A549 (cell line): ENCODE measurements at regions not wholly inside any gene's neighbourhood (a gene's known extent, or its start where the extent isn't known, plus 50 kb on each side); places are given as distances from the start of the nearest gene placed in this dataset.

Experiments used
- ATAC-seq, 2 experiments: fragments of 200-7000 bp in 1 of 2; fragments of >200 bp in 1 of 2; cut with Nextera tagmentation in 1 of 2; cut with Tn5 transposase in 1 of 2; 3 replicates each; pipeline versions ENCODE4 v1.8.0 to v1.9.1; 2018 to 2020; ENCODE audit warnings: mild to moderate bottlenecking in 1 of 2, moderate library complexity in 1 of 2
- CTCF ChIA-PET: fragments of 300-600 bp; sonication (Branson Sonifier 250); formaldehyde crosslinking; extraction: SDS; loops from one replicate; lab custom pipeline; 2021; ENCODE audit warnings: antibody characterized with exemption, inconsistent platforms; lab: Yijun Ruan, JAX
- POLR2A ChIA-PET: fragments of 350-600 bp; formaldehyde crosslinking; extraction: SDS; loops from one replicate; lab custom pipeline; 2021; ENCODE audit warnings: antibody characterized with exemption, inconsistent platforms; lab: Yijun Ruan, JAX
- DNase-seq, 2 experiments: peaks; one replicate each; pipeline versions ENCODE4 v3.0.0 to v3.0.0-alpha.2; 2011 to 2016; ENCODE audit warnings: low read depth in 1 of 2, low spot score in 1 of 2
- FAIRE-seq: peaks from 2 replicates; lab custom pipeline; 2011; peaks lifted over from hg19 to GRCh38; lab: Jason Lieb, UNC
- H3K27ac ChIP-seq, 2 experiments: fragments of >200 bp; sonication (Bioruptor Twin); formaldehyde crosslinking; 3 replicates each; pipeline ENCODE4 v1.5.1; 2016 to 2017
- H3K4me1 ChIP-seq: fragments of >200 bp; sonication (Bioruptor Twin); formaldehyde crosslinking; 3 replicates; pipeline ENCODE4 v1.6.1; 2016
- H3K4me2 ChIP-seq: fragments of >200 bp; sonication (Bioruptor Twin); formaldehyde crosslinking; 3 replicates; pipeline ENCODE4 v1.6.1; 2016
- H3K4me3 ChIP-seq: fragments of >200 bp; sonication (Bioruptor Twin); formaldehyde crosslinking; 3 replicates; pipeline ENCODE4 v1.5.1; 2016
- H3K9me3 ChIP-seq: fragments of >200 bp; sonication (Bioruptor Twin); formaldehyde crosslinking; 3 replicates; pipeline ENCODE4 v1.6.1; 2016
- MAFK ChIP-seq: fragments of 450-650 bp; IDR thresholded peaks from 2 replicates; pipeline ENCODE4 v1.6.1; 2014; ENCODE audit not compliant: partially characterized antibody
- NR3C1 ChIP-seq: fragments of >200 bp; sonication (Bioruptor Twin); formaldehyde crosslinking; IDR thresholded peaks from 3 replicates; pipeline ENCODE4 v1.6.1; 2017
- RFX5 ChIP-seq: fragments of 450-650 bp; IDR thresholded peaks from 2 replicates; pipeline ENCODE4 v1.7.1; 2014; ENCODE audit warnings: antibody characterized with exemption, mild to moderate bottlenecking, moderate library complexity
- WGBS: methylation state at CpG from one replicate; pipeline ENCODE4 v1.1.6; 2017; ENCODE audit errors: missing lambda C conversion rate; 5-methylcytosine and 5-hydroxymethylcytosine counted together
- TF ChIP-seq, protein P1 (sequence below): fragments of 450-650 bp; IDR thresholded peaks from 2 replicates; pipeline ENCODE4 v1.6.1; 2014; ENCODE audit warnings: antibody characterized with exemption
- TF ChIP-seq, protein P2 (sequence below): fragments of 200-600 bp; sonication (generic); IDR thresholded peaks from 2 replicates; pipeline ENCODE4 v1.6.1; 2016; ENCODE audit warnings: antibody characterized with exemption, mild to moderate bottlenecking, moderate library complexity
- TF ChIP-seq, protein P3 (sequence below): fragments of 250-450 bp; sonication (Bioruptor Pico); IDR thresholded peaks from 2 replicates; pipeline ENCODE4 v1.5.0; 2020; ENCODE audit warnings: low read depth, mild to moderate bottlenecking, moderate library complexity
- TF ChIP-seq, protein P4 (sequence below): IDR thresholded peaks from 2 replicates; pipeline ENCODE4 v1.6.1; 2012; ENCODE audit warnings: low read depth, borderline replicate concordance
- TF ChIP-seq, protein P5 (sequence below): fragments of >200 bp; sonication (Bioruptor Twin); formaldehyde crosslinking; IDR thresholded peaks from 3 replicates; pipeline ENCODE4 v1.5.1; 2016
- TF ChIP-seq, protein P6 (sequence below): IDR thresholded peaks from 2 replicates; pipeline ENCODE4 v1.6.1; 2012

DNA sequence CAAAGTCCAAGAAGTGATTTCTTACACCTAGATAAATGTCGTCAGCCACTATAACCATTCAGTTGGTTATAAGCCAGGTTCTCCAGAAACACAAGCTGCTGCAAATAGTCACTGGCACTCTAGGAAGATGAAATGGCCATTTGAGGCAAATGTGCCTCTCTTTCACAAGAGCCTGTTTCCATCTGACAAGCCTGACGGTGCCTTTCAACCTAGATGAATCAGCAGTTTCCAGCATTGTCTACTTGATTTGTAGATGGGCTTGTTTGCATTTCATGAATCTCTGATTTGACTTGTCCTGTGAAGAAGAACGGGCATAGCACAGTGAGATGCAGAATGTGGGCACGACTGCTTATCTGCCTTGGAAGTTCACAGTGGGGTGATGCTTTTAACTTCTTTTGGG, 327.2 kb downstream of the LMO7 start:
- WGBS: 60% methylated on average over 4 of the region's 4 CpGs
- peak in 1 of 2 experiments; percentile 31 for DNase-seq

DNA sequence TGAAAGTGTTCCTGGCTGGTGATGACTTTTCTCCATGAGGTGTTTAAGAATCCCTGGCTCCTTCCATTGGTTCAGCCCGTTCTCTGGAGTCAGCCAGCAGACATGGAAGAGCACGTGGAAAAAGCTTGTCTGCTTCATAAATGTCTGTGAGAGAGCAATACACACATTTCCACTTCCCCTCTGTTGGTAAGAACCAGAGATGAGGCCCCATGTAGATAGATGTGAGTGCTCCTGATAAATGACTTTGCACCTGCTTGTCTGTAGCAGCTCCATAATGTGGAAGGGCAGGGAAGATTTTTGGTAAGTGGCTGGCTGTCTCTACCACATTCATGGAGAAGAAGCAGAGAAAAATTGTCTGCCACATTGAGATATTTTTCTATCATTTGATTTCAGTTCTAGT, 325.8 kb downstream of the LMO7 start:
- TF ChIP-seq, protein P1, sequence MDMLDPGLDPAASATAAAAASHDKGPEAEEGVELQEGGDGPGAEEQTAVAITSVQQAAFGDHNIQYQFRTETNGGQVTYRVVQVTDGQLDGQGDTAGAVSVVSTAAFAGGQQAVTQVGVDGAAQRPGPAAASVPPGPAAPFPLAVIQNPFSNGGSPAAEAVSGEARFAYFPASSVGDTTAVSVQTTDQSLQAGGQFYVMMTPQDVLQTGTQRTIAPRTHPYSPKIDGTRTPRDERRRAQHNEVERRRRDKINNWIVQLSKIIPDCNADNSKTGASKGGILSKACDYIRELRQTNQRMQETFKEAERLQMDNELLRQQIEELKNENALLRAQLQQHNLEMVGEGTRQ: no peak
- TF ChIP-seq, protein P2, sequence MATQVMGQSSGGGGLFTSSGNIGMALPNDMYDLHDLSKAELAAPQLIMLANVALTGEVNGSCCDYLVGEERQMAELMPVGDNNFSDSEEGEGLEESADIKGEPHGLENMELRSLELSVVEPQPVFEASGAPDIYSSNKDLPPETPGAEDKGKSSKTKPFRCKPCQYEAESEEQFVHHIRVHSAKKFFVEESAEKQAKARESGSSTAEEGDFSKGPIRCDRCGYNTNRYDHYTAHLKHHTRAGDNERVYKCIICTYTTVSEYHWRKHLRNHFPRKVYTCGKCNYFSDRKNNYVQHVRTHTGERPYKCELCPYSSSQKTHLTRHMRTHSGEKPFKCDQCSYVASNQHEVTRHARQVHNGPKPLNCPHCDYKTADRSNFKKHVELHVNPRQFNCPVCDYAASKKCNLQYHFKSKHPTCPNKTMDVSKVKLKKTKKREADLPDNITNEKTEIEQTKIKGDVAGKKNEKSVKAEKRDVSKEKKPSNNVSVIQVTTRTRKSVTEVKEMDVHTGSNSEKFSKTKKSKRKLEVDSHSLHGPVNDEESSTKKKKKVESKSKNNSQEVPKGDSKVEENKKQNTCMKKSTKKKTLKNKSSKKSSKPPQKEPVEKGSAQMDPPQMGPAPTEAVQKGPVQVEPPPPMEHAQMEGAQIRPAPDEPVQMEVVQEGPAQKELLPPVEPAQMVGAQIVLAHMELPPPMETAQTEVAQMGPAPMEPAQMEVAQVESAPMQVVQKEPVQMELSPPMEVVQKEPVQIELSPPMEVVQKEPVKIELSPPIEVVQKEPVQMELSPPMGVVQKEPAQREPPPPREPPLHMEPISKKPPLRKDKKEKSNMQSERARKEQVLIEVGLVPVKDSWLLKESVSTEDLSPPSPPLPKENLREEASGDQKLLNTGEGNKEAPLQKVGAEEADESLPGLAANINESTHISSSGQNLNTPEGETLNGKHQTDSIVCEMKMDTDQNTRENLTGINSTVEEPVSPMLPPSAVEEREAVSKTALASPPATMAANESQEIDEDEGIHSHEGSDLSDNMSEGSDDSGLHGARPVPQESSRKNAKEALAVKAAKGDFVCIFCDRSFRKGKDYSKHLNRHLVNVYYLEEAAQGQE: no peak
- TF ChIP-seq, protein P3, sequence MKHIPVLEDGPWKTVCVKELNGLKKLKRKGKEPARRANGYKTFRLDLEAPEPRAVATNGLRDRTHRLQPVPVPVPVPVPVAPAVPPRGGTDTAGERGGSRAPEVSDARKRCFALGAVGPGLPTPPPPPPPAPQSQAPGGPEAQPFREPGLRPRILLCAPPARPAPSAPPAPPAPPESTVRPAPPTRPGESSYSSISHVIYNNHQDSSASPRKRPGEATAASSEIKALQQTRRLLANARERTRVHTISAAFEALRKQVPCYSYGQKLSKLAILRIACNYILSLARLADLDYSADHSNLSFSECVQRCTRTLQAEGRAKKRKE (CRISPR knock-in tag): no peak
- peaks cover 4% of the 10 kb centered on the region; the same call in 1 of the 3 replicates for H3K4me1 ChIP-seq
- ATAC-seq: no peak
- H3K27ac ChIP-seq: no peak overlapping the region
- WGBS: 58% methylated on average over 2 of the region's 2 CpGs
- no peak for DNase-seq
- no peak for FAIRE-seq
- ChIA-PET POLR2A (no interaction called here), CTCF (no interaction called here)
- H3K4me2 ChIP-seq: no peak overlapping the region
- no peaks in the 10 kb centered on the region for H3K9me3 ChIP-seq
- no peak overlapping the region for H3K4me3 ChIP-seq

More for the DNA sequence above, 327.2 kb downstream of the LMO7 start:
- Histone ChIP-seq H3K27ac (no peak overlapping the region), H3K4me3 (no peak overlapping the region), H3K4me2 (no peak overlapping the region), H3K4me1 (peaks cover 4% of the 10 kb centered on the region; the same call in 1 of the 3 replicates), H3K9me3 (no peaks in the 10 kb centered on the region)
- ATAC-seq: no peak
- FAIRE-seq: no peak
- ChIA-PET CTCF (no interaction called here), POLR2A (no interaction called here)
- TF ChIP-seq RFX5: no peak
- TF ChIP-seq MAFK: peak; percentile 77

DNA sequence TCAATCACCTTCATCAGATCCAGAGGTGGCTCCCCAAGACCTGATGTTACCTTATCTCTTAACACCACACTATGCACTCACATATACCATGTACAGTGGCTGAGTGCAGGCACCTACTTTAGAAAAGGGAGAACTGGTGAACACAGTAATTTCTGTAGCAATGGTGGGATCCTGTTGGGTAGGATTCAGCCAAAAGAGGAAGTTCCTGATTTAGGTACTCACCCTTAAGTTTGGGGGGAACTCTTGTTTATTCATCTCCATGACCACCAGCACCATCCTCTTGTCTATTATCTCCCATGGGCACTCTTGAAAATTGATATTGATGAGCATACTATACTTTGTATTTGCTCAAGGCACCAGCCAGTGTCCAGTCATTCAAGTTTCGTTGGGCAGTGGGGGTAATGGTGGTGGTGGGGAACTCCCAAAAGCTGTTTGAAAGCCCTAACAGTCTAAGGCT, 324.4 kb downstream of the LMO7 start:
- no peak for ATAC-seq
- H3K4me1 ChIP-seq: peaks cover 4% of the 10 kb centered on the region; the same call in 1 of the 3 replicates
- no peaks in the 10 kb centered on the region for H3K9me3 ChIP-seq
- WGBS: 57% methylated on average over 1 of the region's 1 CpG
- no peak for DNase-seq
- ChIA-PET POLR2A (no interaction called here), CTCF (no interaction called here)
- no peak for FAIRE-seq
- H3K4me3 ChIP-seq: no peak overlapping the region
- H3K27ac ChIP-seq: no peak overlapping the region
- H3K4me2 ChIP-seq: no peak overlapping the region
- TF ChIP-seq, protein P4, sequence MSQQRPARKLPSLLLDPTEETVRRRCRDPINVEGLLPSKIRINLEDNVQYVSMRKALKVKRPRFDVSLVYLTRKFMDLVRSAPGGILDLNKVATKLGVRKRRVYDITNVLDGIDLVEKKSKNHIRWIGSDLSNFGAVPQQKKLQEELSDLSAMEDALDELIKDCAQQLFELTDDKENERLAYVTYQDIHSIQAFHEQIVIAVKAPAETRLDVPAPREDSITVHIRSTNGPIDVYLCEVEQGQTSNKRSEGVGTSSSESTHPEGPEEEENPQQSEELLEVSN: no peak
- TF ChIP-seq NR3C1: no peak
- TF ChIP-seq, protein P5, sequence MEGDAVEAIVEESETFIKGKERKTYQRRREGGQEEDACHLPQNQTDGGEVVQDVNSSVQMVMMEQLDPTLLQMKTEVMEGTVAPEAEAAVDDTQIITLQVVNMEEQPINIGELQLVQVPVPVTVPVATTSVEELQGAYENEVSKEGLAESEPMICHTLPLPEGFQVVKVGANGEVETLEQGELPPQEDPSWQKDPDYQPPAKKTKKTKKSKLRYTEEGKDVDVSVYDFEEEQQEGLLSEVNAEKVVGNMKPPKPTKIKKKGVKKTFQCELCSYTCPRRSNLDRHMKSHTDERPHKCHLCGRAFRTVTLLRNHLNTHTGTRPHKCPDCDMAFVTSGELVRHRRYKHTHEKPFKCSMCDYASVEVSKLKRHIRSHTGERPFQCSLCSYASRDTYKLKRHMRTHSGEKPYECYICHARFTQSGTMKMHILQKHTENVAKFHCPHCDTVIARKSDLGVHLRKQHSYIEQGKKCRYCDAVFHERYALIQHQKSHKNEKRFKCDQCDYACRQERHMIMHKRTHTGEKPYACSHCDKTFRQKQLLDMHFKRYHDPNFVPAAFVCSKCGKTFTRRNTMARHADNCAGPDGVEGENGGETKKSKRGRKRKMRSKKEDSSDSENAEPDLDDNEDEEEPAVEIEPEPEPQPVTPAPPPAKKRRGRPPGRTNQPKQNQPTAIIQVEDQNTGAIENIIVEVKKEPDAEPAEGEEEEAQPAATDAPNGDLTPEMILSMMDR: no peak
- TF ChIP-seq, protein P6, sequence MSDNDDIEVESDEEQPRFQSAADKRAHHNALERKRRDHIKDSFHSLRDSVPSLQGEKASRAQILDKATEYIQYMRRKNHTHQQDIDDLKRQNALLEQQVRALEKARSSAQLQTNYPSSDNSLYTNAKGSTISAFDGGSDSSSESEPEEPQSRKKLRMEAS: no peak
